D341Med (cell line): ENCODE measurements at regions not wholly inside any gene's neighbourhood (a gene's known extent, or its start where the extent isn't known, plus 50 kb on each side); places are given as distances from the start of the nearest gene placed in this dataset.
A peak's percentile ranks its signal among the peaks of the same experiment; 100 is the strongest.
"Not testable (repeated sequence)": the region's sequence is repeated elsewhere in the genome, so short reads cannot be mapped to it uniquely, and the experiment has no call there.

Source experiments
- DNase-seq: peaks from one replicate; pipeline ENCODE4 v3.0.0; 2012; ENCODE audit warnings: low spot score

- DNase-seq: peak; percentile 14
Measured at GRCh38 chr7:125468855-125469174, 539.2 kb upstream of the POT1 start.

- DNase-seq: no peak
Measured at GRCh38 chr7:125467996-125468854, 538.6 kb upstream of the POT1 start.

DNA sequence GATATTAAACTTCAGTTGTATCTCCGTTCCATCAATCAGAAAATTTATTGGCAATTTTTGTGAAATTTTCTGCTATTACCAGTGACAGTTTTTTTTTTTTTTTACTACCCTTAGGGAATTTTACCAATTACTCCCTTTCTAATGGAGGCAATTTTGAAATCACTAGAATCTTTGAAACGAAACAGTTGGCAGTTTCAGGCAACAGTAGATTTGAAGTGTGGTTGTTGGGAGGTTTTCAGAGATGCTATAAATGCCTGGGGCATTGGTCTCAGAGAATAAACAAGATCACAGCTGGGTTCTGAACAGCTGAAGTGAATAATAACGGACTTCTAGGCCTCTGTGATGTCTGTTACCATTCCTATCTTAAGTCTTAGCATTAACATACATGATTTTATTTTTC is 535.9 kb upstream of the POT1 start:
- DNase-seq: no peak

- DNase-seq: no peak
Measured at GRCh38 chr7:125462615-125463014, 533.0 kb upstream of the POT1 start.

DNA sequence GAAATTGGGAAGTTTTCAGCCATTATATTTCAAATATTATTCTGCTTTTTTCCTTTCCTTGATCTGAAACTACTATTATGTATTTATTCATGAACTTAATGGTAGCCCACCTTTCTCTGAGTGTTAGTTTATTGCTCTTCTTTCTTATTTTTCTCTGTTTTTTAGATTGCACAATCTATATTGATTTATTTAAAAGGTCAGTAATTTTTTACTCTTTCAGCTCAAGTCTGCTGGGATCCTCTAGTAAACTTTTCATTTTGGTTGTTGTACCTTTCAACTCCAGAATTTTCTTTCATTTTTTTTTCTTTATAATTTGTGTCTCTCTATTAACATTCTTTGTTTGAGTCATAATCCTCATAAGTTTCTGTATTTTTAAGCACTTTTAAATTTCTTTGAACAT is 529.4 kb upstream of the POT1 start:
- DNase-seq: no peak

DNA sequence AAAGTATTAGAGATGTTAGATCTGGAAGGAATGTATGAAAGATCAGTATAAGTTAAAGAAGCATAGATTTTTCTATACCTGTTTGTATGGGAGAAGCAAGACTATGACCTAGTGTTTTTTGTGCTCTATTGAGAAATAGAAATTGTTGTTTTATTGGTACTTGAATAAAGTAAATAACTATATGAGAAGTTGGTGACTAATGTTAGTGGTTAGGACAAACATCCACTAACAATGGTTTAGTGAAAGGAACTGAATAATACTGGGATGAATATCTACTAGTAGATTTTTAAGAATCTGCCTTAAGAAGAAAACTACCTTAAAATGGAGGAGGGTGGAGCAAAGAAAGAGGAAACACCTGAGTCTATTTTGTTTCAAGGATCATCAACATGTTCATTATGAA is 521.1 kb upstream of the POT1 start:
- DNase-seq: no peak

- DNase-seq: no peak
Measured at GRCh38 chr7:125445836-125446235, 516.2 kb upstream of the POT1 start.

- no peak for DNase-seq
Measured at GRCh38 chr7:125444864-125445263, 515.2 kb upstream of the POT1 start.

GRCh38 chr7:125436220-125436619 is 506.6 kb upstream of the POT1 start:
- DNase-seq: no peak

DNA sequence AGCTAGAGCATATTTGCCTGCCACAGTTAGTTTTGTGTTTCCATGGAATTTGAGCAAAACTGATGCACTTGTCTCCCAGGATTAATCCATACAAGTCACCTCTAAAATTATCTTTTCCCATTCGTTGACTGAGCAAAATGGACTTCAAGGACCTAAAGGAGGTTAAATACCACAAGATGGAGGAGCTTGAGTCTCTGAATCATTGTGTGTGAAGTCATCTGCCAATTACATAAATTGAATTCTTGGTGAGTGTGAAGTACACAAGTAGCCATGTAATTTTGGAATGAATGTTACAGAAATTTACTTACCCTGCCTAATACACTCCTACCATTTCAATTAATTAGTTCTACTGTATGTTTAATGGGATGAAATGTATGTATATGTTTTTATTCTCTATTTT is 501.7 kb upstream of the POT1 start:
- DNase-seq: no peak

DNA sequence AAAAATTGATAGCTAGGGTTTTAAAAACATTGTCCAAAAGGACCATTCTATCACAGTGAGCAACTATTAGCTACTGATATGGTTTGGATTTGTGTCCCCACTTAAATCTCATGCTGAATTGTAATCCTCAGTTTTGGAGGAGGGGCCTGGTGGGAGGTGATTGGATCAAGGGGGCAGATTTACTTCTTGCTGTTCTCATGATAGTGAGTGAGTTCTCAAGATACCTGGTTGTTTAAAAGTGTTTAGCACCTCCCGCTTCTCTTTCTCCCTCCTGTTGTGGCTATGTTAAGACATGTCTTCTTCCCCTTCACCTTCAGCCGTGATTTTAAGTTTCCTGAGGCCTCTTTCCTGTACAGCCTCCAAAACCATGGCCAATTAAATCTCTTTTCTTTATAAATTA is 500.4 kb upstream of the POT1 start:
- no peak for DNase-seq

GRCh38 chr7:125427676-125428075 is 498.1 kb upstream of the POT1 start:
- no peak for DNase-seq

GRCh38 chr7:125425506-125425905 is 495.9 kb upstream of the POT1 start:
- no peak for DNase-seq

DNA sequence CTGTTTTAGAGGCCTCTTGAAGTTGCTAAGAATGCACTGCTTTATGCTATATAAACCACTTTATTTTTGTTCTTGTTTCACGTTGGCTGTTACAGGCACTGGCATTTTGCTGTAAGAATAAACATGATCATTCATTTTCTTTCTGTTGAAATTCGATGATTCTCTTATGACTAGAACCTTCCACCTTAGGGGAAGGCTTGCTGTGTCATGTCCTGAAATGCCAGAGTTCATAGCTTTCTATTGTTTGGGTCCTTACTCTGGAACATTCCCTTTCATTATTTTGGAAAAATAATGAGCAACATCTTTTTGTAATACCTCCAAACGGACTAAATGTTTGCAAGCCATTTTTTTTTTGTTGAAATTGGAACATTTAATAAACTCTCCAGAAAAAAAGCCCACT is 495.1 kb upstream of the POT1 start:
- no peak for DNase-seq

- no peak for DNase-seq
Measured at GRCh38 chr7:125423458-125424155, 494.0 kb upstream of the POT1 start.

GRCh38 chr7:125421407-125421806 is 491.8 kb upstream of the POT1 start:
- not testable (repeated sequence) for DNase-seq

- no peak for DNase-seq
Measured at GRCh38 chr7:125412890-125413665, 483.5 kb upstream of the POT1 start.

GRCh38 chr7:125409921-125410320 is 480.3 kb upstream of the POT1 start:
- no peak for DNase-seq

- DNase-seq: no peak
Measured at GRCh38 chr7:125406111-125406510, 476.5 kb upstream of the POT1 start.

DNA sequence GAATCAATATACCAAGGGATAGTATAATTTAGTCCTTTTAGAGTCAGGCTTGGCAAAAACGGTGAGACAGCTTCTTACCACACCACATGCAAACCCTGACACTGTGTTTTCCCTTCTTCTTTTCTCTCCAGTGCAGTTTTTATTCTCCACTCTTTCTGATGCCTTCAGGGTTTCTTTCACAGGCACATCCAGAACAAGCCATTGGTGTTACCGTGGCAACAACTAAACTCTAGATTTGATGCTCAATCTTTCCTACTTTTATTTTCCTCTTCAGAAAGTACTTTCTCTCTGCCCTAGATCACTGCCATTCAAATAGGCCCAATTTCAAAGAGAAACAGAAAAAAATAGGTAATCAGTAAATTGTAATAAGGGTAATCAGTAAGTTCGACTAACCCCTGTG is 469.8 kb upstream of the POT1 start:
- no peak for DNase-seq

DNA sequence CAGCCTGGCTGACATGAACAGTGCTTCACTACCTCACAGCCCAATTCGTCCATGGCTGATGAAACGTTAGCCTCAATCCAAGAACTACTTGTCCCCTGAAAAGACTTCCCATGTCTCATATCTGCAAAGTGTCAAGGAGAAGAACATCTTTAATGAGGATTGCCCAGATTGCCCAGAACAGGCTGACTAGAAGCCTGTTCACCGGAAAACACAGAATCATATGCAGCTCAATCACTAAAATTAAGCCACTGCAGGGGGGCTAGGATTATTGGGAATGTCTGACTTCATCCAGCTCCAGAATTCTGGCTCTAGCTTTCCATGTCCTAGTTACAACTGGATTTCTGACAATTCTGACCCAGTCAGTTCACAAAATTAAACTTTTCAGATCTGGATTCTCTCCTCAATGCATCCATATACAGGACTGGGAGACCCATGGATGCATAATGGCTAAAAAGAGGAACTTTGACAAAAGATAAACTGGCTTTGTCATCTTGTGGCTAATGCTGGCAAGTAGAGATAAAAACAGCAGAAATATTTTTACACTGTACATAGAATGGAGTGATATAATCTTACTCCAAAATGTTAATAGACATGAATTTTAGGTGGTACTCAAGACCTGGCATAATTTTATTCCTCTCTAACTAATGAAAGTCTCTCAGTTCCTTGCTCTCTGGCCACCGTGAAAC is 467.0 kb upstream of the POT1 start:
- no peak for DNase-seq

DNA sequence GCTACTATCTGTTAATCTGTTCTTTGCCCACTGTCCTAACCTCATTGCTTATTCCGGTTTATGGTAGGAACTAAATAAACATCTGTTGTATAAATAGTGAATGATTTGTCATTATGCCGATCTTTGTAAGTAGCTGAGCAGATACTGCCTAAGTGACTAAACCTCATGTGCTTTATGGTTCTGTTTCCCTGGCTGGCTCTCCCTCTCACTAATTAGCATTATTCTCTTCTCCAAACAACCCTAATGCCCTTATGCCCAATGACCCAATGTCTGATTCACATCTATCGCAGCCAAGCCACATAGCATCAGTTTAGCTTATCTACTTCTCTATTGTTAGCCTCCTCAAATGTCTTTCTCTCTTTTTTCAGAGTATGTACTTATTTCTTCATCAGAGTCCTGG is 462.3 kb upstream of the POT1 start:
- DNase-seq: no peak
